WI38 (cell line): ENCODE measurements at regions not wholly inside any gene's neighbourhood (a gene's known extent, or its start where the extent isn't known, plus 50 kb on each side); places are given as distances from the start of the nearest gene placed in this dataset.

Source experiments
- H3K4me3 ChIP-seq: 2 replicates; pipeline ENCODE4 v1.5.1; 2011; ENCODE audit warnings: low read depth, mild to moderate bottlenecking, control low read depth, low read length
- TF ChIP-seq, protein P1 (sequence below): IDR thresholded peaks from 2 replicates; pipeline ENCODE4 v1.5.1; 2012; ENCODE audit warnings: low read depth, mild to moderate bottlenecking, control low read depth, low read length

GRCh38 chr6:23106951-23107350 is 537.6 kb downstream of the HDGFL1 start:
- no peak overlapping the region for H3K4me3 ChIP-seq
- TF ChIP-seq, protein P1, sequence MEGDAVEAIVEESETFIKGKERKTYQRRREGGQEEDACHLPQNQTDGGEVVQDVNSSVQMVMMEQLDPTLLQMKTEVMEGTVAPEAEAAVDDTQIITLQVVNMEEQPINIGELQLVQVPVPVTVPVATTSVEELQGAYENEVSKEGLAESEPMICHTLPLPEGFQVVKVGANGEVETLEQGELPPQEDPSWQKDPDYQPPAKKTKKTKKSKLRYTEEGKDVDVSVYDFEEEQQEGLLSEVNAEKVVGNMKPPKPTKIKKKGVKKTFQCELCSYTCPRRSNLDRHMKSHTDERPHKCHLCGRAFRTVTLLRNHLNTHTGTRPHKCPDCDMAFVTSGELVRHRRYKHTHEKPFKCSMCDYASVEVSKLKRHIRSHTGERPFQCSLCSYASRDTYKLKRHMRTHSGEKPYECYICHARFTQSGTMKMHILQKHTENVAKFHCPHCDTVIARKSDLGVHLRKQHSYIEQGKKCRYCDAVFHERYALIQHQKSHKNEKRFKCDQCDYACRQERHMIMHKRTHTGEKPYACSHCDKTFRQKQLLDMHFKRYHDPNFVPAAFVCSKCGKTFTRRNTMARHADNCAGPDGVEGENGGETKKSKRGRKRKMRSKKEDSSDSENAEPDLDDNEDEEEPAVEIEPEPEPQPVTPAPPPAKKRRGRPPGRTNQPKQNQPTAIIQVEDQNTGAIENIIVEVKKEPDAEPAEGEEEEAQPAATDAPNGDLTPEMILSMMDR: no peak

GRCh38 chr6:23111984-23112383 is 542.6 kb downstream of the HDGFL1 start:
- TF ChIP-seq, protein P1: no peak
- no peak overlapping the region for H3K4me3 ChIP-seq

GRCh38 chr6:23114812-23115504 is 545.6 kb downstream of the HDGFL1 start:
- TF ChIP-seq, protein P1: no peak
- H3K4me3 ChIP-seq: no peak overlapping the region

GRCh38 chr6:23137611-23138010 is 568.2 kb downstream of the HDGFL1 start:
- H3K4me3 ChIP-seq: no peak overlapping the region
- TF ChIP-seq, protein P1: no peak

GRCh38 chr6:23140871-23141270 is 571.5 kb downstream of the HDGFL1 start:
- TF ChIP-seq, protein P1: no peak

DNA sequence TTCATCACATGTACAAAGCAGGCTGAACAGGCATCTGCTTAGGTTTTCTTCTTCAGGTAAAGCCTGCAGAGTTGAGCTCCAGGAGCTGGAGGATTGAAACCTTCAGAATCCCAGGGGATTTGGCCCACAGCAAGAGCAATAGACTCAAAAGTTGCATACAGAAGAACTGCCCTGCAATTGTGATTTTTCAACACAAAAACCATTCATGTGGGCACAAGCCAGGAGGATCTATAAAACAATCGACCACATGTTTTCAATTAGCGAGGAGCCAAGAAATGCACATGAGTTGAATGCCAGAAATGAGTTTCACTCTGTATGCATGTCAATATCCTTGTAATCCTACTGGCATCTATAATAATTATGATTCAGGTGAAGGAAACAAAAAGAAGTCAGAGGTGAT is 576.4 kb downstream of the HDGFL1 start:
- TF ChIP-seq, protein P1: no peak
- H3K4me3 ChIP-seq: no peak overlapping the region

More at GRCh38 chr6:23140871-23141270, 571.5 kb downstream of the HDGFL1 start:
- H3K4me3 ChIP-seq: no peak overlapping the region

- H3K4me3 ChIP-seq: no peak overlapping the region
- TF ChIP-seq, protein P1: no peak
Observed at GRCh38 chr6:23154159-23154558, 584.8 kb downstream of the HDGFL1 start.
